ENCODE measurements at regions not wholly inside any gene's neighbourhood (a gene's known extent, or its start where the extent isn't known, plus 50 kb on each side); places are given as distances from the start of the nearest gene placed in this dataset.
A peak's percentile ranks its signal among the peaks of the same experiment; 100 is the strongest.

DNA sequence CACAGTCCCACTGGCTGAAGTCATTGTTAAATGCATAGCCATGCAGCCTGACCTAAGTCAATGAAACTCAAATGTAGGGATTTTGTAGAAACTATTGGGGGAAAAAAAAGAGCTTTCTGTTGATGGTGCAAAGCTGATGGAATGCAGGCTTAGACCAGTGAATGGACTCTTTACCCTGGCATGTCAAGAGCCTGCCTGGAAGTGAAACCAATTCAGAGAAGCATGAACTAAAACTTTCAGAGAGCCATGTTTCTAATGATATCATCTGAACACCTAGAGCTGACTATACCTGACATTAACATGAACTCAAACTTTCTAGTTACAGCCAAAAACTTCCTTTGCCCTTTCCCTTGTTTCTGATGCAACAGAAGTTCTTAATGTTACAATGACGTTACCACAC is 89.0 kb downstream of the APIP start:
- Histone ChIP-seq H3K4me3 (replicated peaks in 1 of 3; ENCODE audit: insufficient read depth in 1 of 3, low read depth in 2 of 3, low read length in 3 of 3) (no peak overlapping the region), H3K4me1 (ENCODE audit: insufficient read depth, low read length) (peaks cover 62% of the 10 kb centered on the region), H3K9me3 (ENCODE audit: low read length) (no peaks in the 10 kb centered on the region), H2AFZ (ENCODE audit: low read length) (peak overlapping the region; percentile 18), H3K79me2 (ENCODE audit: insufficient read depth, low read length) (no peaks in the 10 kb centered on the region), H3K36me3 (replicated peaks in 1 of 2; ENCODE audit: control insufficient read depth in 1 of 2, insufficient read depth in 2 of 2, low read length in 2 of 2) (no peaks in the 10 kb centered on the region), H3K4me2 (ENCODE audit: low read depth, low read length) (no peak overlapping the region), H3K27ac (ENCODE audit: extremely low read length, insufficient read depth, low read length) (peak overlapping the region; percentile 92), H3K27me3 (ENCODE audit: control insufficient read depth in 1 of 2, insufficient read depth in 2 of 2, low read length in 2 of 2) (no peaks in the 10 kb centered on the region), H3K9ac (ENCODE audit: insufficient read depth, low read depth, low read length) (no peak overlapping the region), H4K20me1 (ENCODE audit: insufficient read depth, low read length) (no peaks in the 10 kb centered on the region)
- in situ Hi-C loops (cut with HindIII; ENCODE audit: extremely low pct_ligation_motif_present, low pct_unique_long_range_greater_than_20kb) = no loop called here
- TF ChIP-seq POLR2G (IDR thresholded peaks at IDR 0.05; ENCODE audit: low read depth, low read length) (no peak), ZNF644 (CRISPR knock-in tag; IDR thresholded peaks at IDR 0.05; ENCODE audit: low read depth) (0 out of 2 replicates have a peak, but pooled peaks have one; percentile 28)
- no peak for DNase-seq (ENCODE audit: low spot score)
- ATAC-seq = no peak
- ChIA-PET POLR2A (no interaction called here), CTCF (ENCODE audit: low intra/inter-chr PET ratio, low total read pairs) (no interaction called here)
- intact Hi-C loops (cut with micrococcal nuclease; ENCODE audit: unreplicated experiment) = loop anchor here (5.0 kb wide), 2 partner anchors 65 to 225 kb away; no protein-coding TSS in a partner anchor
- no TSS peak for BruUV-seq (replicated peaks)
- no peak for FAIRE-seq
- WGBS (ENCODE audit: low lambda C conversion rate) = 94% methylated on average over 1 of the region's 1 CpG

DNA sequence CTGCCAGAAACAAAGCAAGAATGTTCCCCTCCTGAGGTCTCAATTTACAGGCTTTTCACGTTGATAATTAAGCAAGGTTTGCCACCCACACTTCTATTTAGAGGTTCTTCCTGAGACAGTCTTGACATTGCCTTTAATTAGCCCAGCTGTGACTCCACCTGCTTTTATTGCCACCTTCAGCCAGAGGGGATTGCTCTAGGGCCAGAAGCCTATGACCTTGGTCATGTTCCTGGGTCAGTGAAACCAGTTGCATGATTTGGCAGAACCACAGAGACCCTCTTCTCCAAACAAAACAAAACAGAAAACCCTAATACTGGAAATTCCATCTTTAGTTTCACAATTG is 89.8 kb downstream of the APIP start:
- Histone ChIP-seq H4K20me1 (ENCODE audit: insufficient read depth, low read length) (no peaks in the 10 kb centered on the region), H3K4me2 (ENCODE audit: low read depth, low read length) (peak overlapping the region; percentile 76), H3K27me3 (ENCODE audit: control insufficient read depth in 1 of 2, insufficient read depth in 2 of 2, low read length in 2 of 2) (no peaks in the 10 kb centered on the region), H3K36me3 (replicated peaks in 1 of 2; ENCODE audit: control insufficient read depth in 1 of 2, insufficient read depth in 2 of 2, low read length in 2 of 2) (no peaks in the 10 kb centered on the region), H3K79me2 (ENCODE audit: insufficient read depth, low read length) (no peaks in the 10 kb centered on the region), H3K9me3 (ENCODE audit: low read length) (no peaks in the 10 kb centered on the region), H3K27ac (ENCODE audit: extremely low read length, insufficient read depth, low read length) (peak overlapping the region; percentile 92), H3K4me1 (ENCODE audit: insufficient read depth, low read length) (peaks cover 62% of the 10 kb centered on the region), H2AFZ (ENCODE audit: low read length) (no peak overlapping the region), H3K9ac (ENCODE audit: insufficient read depth, low read depth, low read length) (peak overlapping the region; percentile 82), H3K4me3 (replicated peaks in 1 of 3; ENCODE audit: insufficient read depth in 1 of 3, low read depth in 2 of 3, low read length in 3 of 3) (peak overlapping the region in 1 of 3 experiments; percentile 38; a peak in 1 of 6 replicates)
- DNase-seq (ENCODE audit: low spot score) (no peak), ATAC-seq (no peak), FAIRE-seq (no peak)
- ChIA-PET POLR2A (interaction anchor here (0.8 to 2.7 kb wide), 3 partner anchors 171 to 226 kb away, joined by 4 to 13 read pairs (median 6); no protein-coding TSS in a partner anchor), CTCF (ENCODE audit: low intra/inter-chr PET ratio, low total read pairs) (no interaction called here)
- in situ Hi-C loops (cut with HindIII; ENCODE audit: extremely low pct_ligation_motif_present, low pct_unique_long_range_greater_than_20kb) (no loop called here), intact Hi-C loops (cut with micrococcal nuclease; ENCODE audit: unreplicated experiment) (loop anchor here (5.0 kb wide), 2 partner anchors 66 to 224 kb away; no protein-coding TSS in a partner anchor)
- 0% methylated on average over 1 of the region's 1 CpG for WGBS (ENCODE audit: low lambda C conversion rate)
- BruUV-seq (replicated peaks) = no TSS peak
- TF ChIP-seq NFIB (CRISPR knock-in tag; IDR thresholded peaks at IDR 0.05; ENCODE audit: borderline replicate concordance) (no peak), ZNF766 (CRISPR knock-in tag; IDR thresholded peaks at IDR 0.05; ENCODE audit: borderline replicate concordance) (no peak), NCOA1 (CRISPR knock-in tag; IDR thresholded peaks at IDR 0.05) (no peak), PITX1 (CRISPR knock-in tag; IDR thresholded peaks at IDR 0.05) (no peak), ESRRA (CRISPR knock-in tag; IDR thresholded peaks at IDR 0.05; ENCODE audit: low read depth) (no peak), CCDC6 (CRISPR knock-in tag; IDR thresholded peaks at IDR 0.05) (no peak), SMARCE1 (IDR thresholded peaks at IDR 0.05; ENCODE audit: borderline replicate concordance) (no peak), NR2C2 (CRISPR knock-in tag; IDR thresholded peaks at IDR 0.05; ENCODE audit: borderline replicate concordance) (0 out of 2 replicates have a peak, but pooled peaks have one; percentile 4), MAF1 (CRISPR knock-in tag; IDR thresholded peaks at IDR 0.05; ENCODE audit: borderline replicate concordance) (no peak)
- TF ChIP-seq, protein P1, sequence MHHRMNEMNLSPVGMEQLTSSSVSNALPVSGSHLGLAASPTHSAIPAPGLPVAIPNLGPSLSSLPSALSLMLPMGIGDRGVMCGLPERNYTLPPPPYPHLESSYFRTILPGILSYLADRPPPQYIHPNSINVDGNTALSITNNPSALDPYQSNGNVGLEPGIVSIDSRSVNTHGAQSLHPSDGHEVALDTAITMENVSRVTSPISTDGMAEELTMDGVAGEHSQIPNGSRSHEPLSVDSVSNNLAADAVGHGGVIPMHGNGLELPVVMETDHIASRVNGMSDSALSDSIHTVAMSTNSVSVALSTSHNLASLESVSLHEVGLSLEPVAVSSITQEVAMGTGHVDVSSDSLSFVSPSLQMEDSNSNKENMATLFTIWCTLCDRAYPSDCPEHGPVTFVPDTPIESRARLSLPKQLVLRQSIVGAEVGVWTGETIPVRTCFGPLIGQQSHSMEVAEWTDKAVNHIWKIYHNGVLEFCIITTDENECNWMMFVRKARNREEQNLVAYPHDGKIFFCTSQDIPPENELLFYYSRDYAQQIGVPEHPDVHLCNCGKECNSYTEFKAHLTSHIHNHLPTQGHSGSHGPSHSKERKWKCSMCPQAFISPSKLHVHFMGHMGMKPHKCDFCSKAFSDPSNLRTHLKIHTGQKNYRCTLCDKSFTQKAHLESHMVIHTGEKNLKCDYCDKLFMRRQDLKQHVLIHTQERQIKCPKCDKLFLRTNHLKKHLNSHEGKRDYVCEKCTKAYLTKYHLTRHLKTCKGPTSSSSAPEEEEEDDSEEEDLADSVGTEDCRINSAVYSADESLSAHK (CRISPR knock-in tag; IDR thresholded peaks at IDR 0.05; ENCODE audit: borderline replicate concordance) = no peak
- TF ChIP-seq, protein P2, sequence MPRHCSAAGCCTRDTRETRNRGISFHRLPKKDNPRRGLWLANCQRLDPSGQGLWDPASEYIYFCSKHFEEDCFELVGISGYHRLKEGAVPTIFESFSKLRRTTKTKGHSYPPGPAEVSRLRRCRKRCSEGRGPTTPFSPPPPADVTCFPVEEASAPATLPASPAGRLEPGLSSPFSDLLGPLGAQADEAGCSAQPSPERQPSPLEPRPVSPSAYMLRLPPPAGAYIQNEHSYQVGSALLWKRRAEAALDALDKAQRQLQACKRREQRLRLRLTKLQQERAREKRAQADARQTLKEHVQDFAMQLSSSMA (CRISPR knock-in tag; IDR thresholded peaks at IDR 0.05) = no peak
